Large intestine (tissue), 3 donors: ENCODE measurements at regions not wholly inside any gene's neighbourhood (a gene's known extent, or its start where the extent isn't known, plus 50 kb on each side); places are given as distances from the start of the nearest gene placed in this dataset.
"Not testable (repeated sequence)": the region's sequence is repeated elsewhere in the genome, so short reads cannot be mapped to it uniquely, and the experiment has no call there.

Source experiments
- DNase-seq, 2 donors: peaks; one replicate each; pipeline versions ENCODE4 v3.0.0 to v3.0.0-alpha.2; 2013
- H3K27ac ChIP-seq: one replicate; pipeline ENCODE4 v1.5.1; 2013; ENCODE audit warnings: low read length
- H3K27me3 ChIP-seq: 2 replicates; pipeline ENCODE4 v1.6.1; 2013; ENCODE audit warnings: low read length; ENCODE audit not compliant: control insufficient read depth, insufficient read depth
- H3K36me3 ChIP-seq: 2 replicates; pipeline ENCODE4 v1.6.1; 2013; ENCODE audit warnings: low read length; ENCODE audit not compliant: control insufficient read depth, insufficient read depth
- H3K4me1 ChIP-seq: one replicate; pipeline ENCODE4 v1.6.1; 2013; ENCODE audit warnings: low read length; ENCODE audit not compliant: control insufficient read depth, insufficient read depth
- H3K4me3 ChIP-seq: one replicate; pipeline ENCODE4 v1.5.1; 2013; ENCODE audit warnings: low read length
- H3K9me3 ChIP-seq: one replicate; pipeline ENCODE4 v1.6.1; 2013; ENCODE audit warnings: mild to moderate bottlenecking, low read depth, low read length, moderate library complexity; ENCODE audit not compliant: control insufficient read depth
- WGBS: methylation state at CpG from one replicate; pipeline ENCODE4 v1.1.5; 2013; ENCODE audit warnings: low lambda C conversion rate; ENCODE audit not compliant: insufficient coverage; 5-methylcytosine and 5-hydroxymethylcytosine counted together

- H3K9me3 ChIP-seq: no peaks in the 10 kb centered on the region
- no peaks in the 10 kb centered on the region for H3K4me1 ChIP-seq
- no peak overlapping the region for H3K4me3 ChIP-seq
- H3K27me3 ChIP-seq: no peaks in the 10 kb centered on the region
- no peaks in the 10 kb centered on the region for H3K36me3 ChIP-seq
- no peak overlapping the region for H3K27ac ChIP-seq
- WGBS: no CpG with 5 or more reads among the region's 1 CpG
- DNase-seq: no peak
Measured at GRCh38 chr2:88955607-88956006, 264.1 kb downstream of the RPIA start.

- DNase-seq: no peak
- 100% methylated on average over 1 of the region's 2 CpGs for WGBS
- no peaks in the 10 kb centered on the region for H3K4me1 ChIP-seq
- H3K27me3 ChIP-seq: no peaks in the 10 kb centered on the region
- H3K4me3 ChIP-seq: no peak overlapping the region
- H3K27ac ChIP-seq: no peak overlapping the region
- no peaks in the 10 kb centered on the region for H3K36me3 ChIP-seq
- no peaks in the 10 kb centered on the region for H3K9me3 ChIP-seq
Measured at GRCh38 chr2:88959480-88960204, 268.2 kb downstream of the RPIA start.

- H3K27ac ChIP-seq, H3K36me3 ChIP-seq, H3K4me1 ChIP-seq, H3K9me3 ChIP-seq, H3K4me3 ChIP-seq, DNase-seq, H3K27me3 ChIP-seq: not testable (repeated sequence)
- WGBS: 60% methylated on average over 1 of the region's 3 CpGs
Measured at GRCh38 chr2:88961323-88961722, 269.9 kb downstream of the RPIA start.

- H3K36me3 ChIP-seq: no peaks in the 10 kb centered on the region
- H3K27me3 ChIP-seq: no peaks in the 10 kb centered on the region
- H3K27ac ChIP-seq: no peak overlapping the region
- 80% methylated on average over 1 of the region's 3 CpGs for WGBS
- no peak overlapping the region for H3K4me3 ChIP-seq
- DNase-seq: no peak
- H3K4me1 ChIP-seq: no peaks in the 10 kb centered on the region
- no peaks in the 10 kb centered on the region for H3K9me3 ChIP-seq
Measured at GRCh38 chr2:88967844-88968243, 276.4 kb downstream of the RPIA start.

GRCh38 chr2:88978011-88978410 is 286.5 kb downstream of the RPIA start:
- H3K36me3 ChIP-seq, DNase-seq, H3K4me1 ChIP-seq, H3K27me3 ChIP-seq, H3K27ac ChIP-seq, H3K9me3 ChIP-seq, H3K4me3 ChIP-seq: not testable (repeated sequence)
- no CpG with 5 or more reads among the region's 2 CpGs for WGBS

GRCh38 chr2:88978446-88978845 is 287.0 kb downstream of the RPIA start:
- WGBS: no CpG with 5 or more reads among the region's 1 CpG

GRCh38 chr2:88984079-88984478 is 292.6 kb downstream of the RPIA start:
- H3K4me3 ChIP-seq, H3K9me3 ChIP-seq, H3K27ac ChIP-seq, H3K27me3 ChIP-seq, DNase-seq, H3K36me3 ChIP-seq, H3K4me1 ChIP-seq: not testable (repeated sequence)
- no CpG with 5 or more reads among the region's 2 CpGs for WGBS

More at GRCh38 chr2:88978446-88978845, 287.0 kb downstream of the RPIA start:
- DNase-seq, H3K27me3 ChIP-seq, H3K27ac ChIP-seq, H3K4me3 ChIP-seq, H3K9me3 ChIP-seq, H3K4me1 ChIP-seq, H3K36me3 ChIP-seq: not testable (repeated sequence)

GRCh38 chr2:88986721-88987330 is 295.4 kb downstream of the RPIA start:
- H3K4me1 ChIP-seq, H3K36me3 ChIP-seq, H3K4me3 ChIP-seq, DNase-seq, H3K27me3 ChIP-seq, H3K9me3 ChIP-seq, H3K27ac ChIP-seq: not testable (repeated sequence)
- WGBS: no CpG with 5 or more reads among the region's 4 CpGs

- H3K27me3 ChIP-seq, DNase-seq, H3K4me1 ChIP-seq, H3K36me3 ChIP-seq, H3K27ac ChIP-seq, H3K9me3 ChIP-seq, H3K4me3 ChIP-seq: not testable (repeated sequence)
Measured at GRCh38 chr2:88988617-88989016, 297.1 kb downstream of the RPIA start.

- not testable (repeated sequence) for H3K9me3 ChIP-seq, DNase-seq, H3K27ac ChIP-seq, H3K4me1 ChIP-seq, H3K36me3 ChIP-seq, H3K4me3 ChIP-seq, H3K27me3 ChIP-seq
- 94% methylated on average over 2 of the region's 3 CpGs for WGBS
Measured at GRCh38 chr2:88992819-88993218, 301.3 kb downstream of the RPIA start.

GRCh38 chr2:88994856-88995255 is 303.4 kb downstream of the RPIA start:
- not testable (repeated sequence) for H3K36me3 ChIP-seq, H3K4me1 ChIP-seq, H3K27me3 ChIP-seq, H3K9me3 ChIP-seq, H3K27ac ChIP-seq, DNase-seq, H3K4me3 ChIP-seq
- no CpG with 5 or more reads among the region's 1 CpG for WGBS
